Panc1 (cell line): ENCODE measurements at regions not wholly inside any gene's neighbourhood (a gene's known extent, or its start where the extent isn't known, plus 50 kb on each side); places are given as distances from the start of the nearest gene placed in this dataset.

Experiments used
- CTCF ChIP-seq: fragments of 450-650 bp; IDR thresholded peaks from 2 replicates; pipeline ENCODE4 v1.5.1; 2017; ENCODE audit warnings: mild to moderate bottlenecking
- POLR2AphosphoS5 ChIP-seq: IDR thresholded peaks from 2 replicates; pipeline ENCODE4 v1.6.1; 2012; ENCODE audit warnings: mild to moderate bottlenecking, low read depth, low read length, moderate library complexity
- SIN3A ChIP-seq: IDR thresholded peaks from 2 replicates; pipeline ENCODE4 v1.6.1; 2012; ENCODE audit warnings: low read depth, mild to moderate bottlenecking, low read length, moderate library complexity, borderline replicate concordance; ENCODE audit not compliant: insufficient read depth

- TF ChIP-seq CTCF (no peak), SIN3A (no peak), POLR2AphosphoS5 (no peak)
Measured at GRCh38 chr16:51685498-51685897, 534.4 kb upstream of the SALL1 start.
